DMS53 (cell line): ENCODE measurements at regions not wholly inside any gene's neighbourhood (a gene's known extent, or its start where the extent isn't known, plus 50 kb on each side); places are given as distances from the start of the nearest gene placed in this dataset.

Experiments
- DNase-seq: peaks from one replicate; lab custom pipeline; 2025; lab: John Stamatoyannopoulos, UW

- peak; percentile 45 for DNase-seq
Observed at GRCh38 chr6:41428996-41429421, 93.6 kb downstream of the NCR2 start.

GRCh38 chr6:41429506-41430504 is 94.4 kb downstream of the NCR2 start:
- DNase-seq = no peak

DNA sequence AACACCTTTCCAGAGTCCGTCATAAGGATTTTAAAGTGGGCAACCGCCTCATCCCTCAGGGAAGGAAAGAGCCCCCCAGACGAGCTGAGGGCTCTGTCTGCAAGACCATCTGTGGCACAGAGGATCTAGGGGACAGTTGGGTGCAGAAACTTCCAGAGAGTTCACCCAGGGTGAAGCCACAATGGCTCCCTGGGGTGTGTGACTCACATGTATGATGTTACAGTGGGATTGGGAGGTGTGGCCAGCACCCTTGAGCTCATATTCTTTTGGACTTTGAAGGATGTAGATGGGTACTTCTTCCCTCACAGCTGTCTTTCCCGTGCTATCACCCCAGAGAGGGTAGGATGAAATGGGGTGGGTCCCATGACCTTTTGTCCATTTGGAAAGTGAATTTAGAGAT is 95.5 kb downstream of the NCR2 start:
- no peak for DNase-seq

GRCh38 chr6:41432280-41432679 is 96.9 kb downstream of the NCR2 start:
- DNase-seq = no peak

- no peak for DNase-seq
Observed at GRCh38 chr6:41434803-41435481, 99.5 kb downstream of the NCR2 start.

DNA sequence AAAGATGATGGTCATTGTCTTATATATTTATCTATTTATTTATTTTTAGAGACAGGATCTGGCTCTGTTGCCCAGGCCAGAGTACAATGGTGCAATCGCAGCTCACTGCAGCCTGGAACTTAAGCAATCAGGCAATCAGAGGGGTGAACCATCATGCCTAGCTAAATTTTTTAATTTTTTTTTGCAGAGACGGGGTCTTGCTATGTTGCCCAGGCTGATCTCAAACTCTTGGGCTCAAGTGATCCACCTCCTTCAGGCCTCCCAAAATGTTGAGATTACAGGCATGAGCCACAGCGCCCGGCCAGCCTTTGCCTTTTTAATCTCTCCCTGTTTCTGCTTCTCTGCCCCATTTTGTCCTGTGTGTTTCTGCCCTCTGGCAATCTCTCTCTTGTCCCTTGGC is 102.2 kb downstream of the NCR2 start:
- DNase-seq = no peak

DNA sequence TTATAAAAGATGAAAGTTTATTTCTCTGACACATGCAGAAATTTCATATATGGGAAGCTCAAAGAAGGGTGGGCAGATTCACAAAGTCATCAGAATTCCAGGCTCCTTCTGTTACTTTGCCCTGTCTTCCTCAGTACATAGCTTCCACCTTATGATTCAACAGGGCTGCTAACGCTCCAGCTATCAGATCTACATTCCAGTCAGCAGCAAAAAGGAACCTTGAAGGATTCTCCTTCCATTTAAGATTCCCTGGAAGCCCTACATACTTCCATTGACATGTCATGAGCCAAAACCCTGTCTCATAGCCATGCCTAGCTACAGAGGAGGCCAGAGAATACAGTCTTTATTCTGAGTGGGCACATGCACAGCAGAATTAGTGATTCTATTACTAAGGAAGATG is 103.3 kb downstream of the NCR2 start:
- no peak for DNase-seq

DNA sequence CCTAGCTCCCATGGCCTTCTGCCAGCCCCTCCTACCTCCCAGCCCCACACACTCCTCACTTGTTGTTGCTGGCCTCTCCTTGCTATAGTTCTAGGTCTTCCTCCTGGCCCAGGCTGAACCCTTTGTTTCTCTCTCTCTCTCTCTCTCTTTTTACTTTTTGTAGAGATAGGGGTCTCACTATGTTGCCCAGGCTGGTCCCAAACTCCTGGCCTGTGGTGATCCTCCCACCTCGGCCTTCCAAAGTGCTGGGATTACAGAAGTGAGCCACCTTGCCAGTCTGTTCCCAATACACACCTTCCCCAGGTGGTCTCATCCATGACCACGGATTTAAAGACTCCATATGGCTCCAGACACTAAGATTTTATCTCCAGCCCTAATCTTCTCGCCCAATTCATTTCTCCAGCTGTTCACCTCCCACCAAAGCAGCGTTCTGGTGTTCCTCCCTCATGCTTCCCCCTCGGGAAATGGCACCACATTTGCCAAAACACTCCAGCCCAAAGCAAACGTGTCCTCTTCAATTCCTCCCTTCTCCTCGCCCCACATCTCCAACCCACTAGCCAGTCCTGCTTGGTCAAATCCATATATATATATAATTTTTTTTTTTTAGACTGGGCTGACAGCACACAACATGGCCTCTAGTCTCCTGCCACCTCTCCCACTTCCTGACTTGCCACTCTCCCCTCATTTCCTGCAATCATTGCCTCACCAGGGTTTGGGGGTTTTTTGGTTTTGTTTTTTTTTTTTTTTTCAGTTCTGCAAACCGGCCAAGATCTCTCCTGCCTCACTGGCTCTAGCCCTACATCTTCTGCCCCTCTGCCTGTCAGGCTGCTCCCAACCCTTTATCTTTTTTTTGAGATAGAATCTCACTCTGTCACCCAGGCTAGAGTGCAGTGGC is 104.4 kb downstream of the NCR2 start:
- no peak for DNase-seq

DNA sequence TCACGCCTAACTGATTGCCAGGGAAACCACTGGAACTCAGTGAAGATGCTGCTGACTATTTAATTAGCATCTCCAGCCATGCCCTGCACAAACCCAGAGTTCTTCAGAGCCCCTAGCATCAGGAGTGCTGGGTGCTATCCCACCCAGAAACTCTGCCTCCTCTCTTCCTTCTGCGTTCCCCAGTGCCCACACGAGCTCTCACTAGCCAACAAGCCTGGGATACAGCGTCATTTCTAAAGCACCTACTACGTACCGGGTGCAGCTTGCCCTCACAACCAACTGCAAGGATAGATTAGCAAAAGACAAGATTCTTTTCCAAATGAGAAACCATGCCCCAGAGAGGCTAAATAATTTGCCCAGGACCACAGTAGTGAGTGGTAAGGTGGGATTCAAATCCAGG is 105.2 kb upstream of the FOXP4 start:
- DNase-seq = no peak

DNA sequence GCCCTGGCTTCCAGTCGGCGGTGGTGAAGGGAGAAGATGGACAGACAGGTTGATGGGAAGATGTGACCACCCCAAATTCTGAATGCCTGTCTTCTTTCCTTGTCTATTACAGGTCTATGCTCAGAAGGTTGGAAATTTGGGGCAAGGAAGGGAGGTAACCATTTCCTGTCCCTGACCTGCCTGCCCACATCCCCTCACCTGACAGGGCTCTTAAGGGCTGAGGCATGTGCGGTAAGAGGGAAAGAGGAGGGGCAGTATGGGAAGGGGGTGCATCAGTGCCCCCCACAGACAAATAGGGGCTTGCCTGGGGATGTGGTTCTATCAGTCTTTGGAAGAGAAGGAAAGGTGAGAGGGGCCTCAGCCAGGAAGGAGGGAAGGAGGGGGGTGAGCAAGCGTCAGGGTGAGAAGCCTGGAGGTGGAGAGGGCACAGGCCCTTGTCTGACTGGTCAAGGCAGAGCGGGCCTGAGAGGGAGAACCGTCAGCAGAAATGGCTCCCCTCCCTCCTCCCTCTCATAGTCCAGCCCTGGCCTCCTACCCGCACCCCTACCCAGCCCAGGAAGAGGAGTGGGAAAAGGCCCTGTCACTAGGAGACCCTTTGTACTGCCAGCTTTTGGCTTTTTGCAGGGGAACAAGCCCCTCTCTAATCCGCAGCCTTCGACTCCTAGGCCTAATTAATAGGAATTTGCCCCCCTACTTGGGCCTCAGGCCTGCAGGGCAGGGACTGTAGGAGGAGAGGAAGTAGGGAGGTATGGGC is 104.4 kb upstream of the FOXP4 start:
- no peak for DNase-seq

GRCh38 chr6:41442352-41442672 is 103.9 kb upstream of the FOXP4 start:
- no peak for DNase-seq

- peak; percentile 61 for DNase-seq
Observed at GRCh38 chr6:41442800-41443501, 103.2 kb upstream of the FOXP4 start.

DNA sequence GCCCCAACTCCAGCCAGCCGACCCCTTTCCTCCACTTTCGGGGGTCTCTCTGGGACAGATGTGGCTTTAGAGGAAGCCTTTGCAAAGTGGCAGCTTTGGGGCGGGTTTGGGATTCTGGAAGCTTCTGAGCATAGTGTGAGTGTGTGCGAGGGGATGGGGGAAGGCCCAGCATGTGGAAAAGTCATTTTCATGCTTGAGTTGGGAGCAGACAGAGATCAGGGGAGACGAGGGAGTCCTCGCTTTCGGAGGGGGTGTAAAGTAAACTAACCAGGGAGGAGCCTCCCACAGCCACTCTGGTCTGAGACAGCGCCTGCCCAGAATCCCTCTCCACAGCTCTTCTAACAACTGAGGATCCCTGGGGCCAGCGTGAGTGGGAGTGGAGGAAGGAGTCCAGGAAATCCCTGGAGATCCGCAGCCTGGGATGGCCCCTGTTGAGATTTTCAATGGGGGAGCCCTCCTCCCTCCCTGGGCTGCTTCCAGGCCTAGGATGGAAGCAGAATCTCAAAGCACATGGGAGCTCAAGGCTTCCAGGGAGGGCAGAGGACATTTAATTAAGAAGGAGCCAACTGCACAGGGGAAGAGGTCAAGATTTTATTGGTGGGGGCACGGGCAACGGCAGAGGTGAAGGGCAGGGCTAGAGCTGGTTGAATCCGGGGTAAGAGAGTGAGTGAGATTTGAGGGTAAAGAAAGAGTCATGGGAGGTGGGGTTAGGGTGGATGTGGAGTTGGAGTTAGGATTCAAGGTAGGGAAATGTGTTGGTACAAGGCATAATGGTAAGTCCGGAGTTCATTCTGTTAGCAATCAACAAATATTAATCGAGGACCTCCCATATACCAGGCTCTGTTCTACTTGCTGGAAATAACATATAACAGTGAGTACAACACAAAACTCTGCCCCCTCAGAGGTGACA is 102.3 kb upstream of the FOXP4 start:
- no peak for DNase-seq

DNA sequence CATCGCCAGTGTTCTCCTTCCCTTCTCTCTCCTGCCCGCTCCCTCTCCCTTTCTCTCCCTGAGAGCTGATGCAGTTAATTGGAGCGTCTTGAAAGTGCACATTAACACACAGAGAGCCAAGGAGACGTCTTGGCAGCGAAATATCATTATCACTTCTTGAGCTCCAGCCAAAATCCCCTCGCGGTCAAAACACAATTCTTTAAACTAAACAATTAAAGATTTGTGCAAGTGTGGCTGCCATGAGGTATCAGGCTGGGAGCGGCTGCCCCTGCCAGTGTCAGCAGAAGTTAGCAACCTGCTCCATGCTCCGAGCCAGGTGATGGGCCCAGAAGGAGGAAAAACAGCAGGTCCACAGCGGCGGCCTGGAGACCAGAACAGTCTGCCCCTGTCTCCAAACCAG is 100.9 kb upstream of the FOXP4 start:
- no peak for DNase-seq

- DNase-seq = no peak
Observed at GRCh38 chr6:41446132-41446531, 100.0 kb upstream of the FOXP4 start.

DNA sequence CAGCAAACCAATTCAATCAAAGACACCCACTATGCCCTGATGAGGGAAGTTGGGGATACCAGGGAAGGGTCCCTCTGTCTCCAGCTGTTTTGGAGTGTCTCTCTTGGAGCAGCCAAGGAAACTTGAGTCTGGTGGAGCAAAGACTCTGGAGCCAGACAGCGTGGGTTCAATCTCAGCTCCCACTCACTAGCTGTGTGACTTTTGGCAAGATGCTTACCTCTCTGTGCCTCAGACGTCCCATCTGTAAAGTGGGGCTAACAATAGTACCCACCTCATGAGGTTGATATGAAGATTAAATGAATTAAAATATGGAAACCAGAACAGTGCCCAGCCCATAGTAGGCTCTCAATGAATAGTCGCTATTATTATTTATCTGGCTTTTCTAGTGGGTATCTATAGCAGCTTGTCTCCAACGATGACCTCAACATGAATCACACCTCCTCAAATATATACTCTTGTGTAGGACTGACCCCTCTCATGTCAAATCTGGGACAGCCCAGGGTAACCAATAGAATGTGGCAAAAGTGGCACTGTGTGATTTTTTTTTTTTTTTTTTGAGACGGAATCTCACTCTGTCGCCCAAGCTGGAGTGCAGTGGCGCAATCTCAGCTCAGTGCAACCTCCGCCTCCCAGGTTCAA is 99.2 kb upstream of the FOXP4 start:
- no peak for DNase-seq

DNA sequence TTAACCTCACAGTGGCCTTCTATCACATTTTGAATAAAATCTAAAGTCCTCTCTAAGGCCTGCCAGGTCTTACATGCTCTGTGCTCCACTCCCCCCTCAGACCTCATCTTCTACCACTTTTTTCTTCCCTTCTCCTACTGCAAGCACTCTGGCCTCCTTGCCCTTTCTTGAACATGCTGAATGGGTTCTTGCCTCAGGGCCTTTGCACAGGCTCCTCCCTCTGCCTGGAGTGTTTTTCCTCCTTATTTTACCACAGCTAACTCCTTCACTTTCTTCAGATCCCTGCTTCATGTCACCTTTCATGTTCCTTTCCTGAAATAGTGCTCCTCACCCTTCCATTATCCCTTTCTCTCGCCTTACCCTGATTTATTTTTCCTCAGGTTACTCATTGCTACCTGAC is 97.9 kb upstream of the FOXP4 start:
- no peak for DNase-seq

DNA sequence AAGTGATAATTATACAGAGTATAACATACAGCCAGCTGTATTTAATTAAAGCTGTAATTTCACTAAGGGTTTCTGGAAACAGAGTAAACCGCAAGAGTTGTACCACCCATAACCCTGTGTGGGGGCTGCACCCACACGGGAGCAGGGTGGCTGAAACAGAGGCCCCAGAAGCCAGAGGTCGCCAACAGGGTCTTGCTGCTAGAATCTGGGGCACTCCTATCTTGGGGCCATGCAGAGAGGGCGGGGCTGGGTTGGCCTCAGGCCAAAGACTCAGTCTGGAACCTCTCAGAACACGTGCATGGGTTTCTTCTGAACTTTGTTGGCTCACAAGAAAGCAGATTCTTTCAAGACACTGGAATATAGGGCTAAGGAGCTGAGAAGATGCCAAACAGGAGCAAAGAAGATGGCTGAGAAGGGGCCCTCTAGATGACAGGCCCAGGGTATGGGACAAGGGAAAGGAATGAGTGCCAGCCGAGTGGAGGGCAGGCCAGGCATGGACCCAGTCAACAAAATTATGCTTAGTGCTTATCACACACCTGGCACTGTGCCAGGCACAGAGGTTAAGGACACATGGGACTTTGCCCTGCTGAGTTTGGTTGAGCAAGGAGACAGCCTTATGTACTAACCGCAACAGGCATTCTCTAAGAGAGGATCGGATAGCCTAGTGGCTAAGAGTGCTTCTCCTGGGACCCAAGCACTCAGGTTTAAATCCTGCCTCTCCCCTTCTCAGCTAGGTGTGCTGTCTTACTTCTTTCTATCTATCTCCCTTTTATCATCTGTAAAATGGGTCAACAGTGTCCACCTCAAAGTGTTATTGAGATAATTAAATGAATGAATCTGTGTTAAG is 96.6 kb upstream of the FOXP4 start:
- peak; percentile 72 for DNase-seq

DNA sequence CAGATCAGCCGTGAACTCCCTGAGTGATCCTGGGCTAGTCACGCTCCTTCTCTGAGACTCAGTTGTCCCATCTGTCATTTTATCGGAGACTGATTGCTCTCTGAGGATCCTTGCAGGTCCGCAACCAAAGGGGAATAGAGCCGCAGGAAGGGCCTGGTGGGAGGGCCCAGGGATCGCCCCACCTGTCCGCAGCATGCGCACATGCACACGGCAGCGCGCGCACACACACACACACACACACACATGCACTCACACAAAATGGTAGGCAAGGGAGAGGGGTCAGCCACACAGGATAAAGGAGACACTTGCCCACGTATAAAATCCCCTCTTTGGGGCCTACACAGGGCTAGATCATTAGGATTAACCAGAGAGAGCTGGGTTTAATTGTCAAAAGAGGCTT is 95.6 kb upstream of the FOXP4 start:
- DNase-seq = no peak
